ENCODE measurements at regions not wholly inside any gene's neighbourhood (a gene's known extent, or its start where the extent isn't known, plus 50 kb on each side); places are given as distances from the start of the nearest gene placed in this dataset.

DNA sequence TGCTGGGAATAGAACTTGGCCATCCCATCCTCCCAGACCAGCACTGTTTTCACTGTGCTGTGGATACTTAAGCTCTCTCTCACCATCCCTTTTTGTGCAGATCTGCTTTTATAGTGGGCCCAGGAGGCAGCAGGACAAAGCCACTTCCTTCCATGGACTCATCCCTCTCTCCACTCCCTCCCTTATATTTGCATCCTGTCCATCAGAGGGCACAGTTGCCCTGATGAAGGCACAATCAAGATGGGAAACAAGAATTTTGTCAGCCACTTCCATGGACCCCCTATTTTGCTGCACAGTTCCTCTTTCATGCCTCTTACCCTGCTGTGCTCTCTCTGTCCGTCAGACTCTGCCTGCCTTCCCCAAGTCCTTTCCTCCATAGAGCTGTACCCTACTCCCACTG is 338.7 kb downstream of the HRH4 start:
- FAIRE-seq (no peak), DNase-seq (ENCODE audit: insufficient read length, low spot score) (no peak)

DNA sequence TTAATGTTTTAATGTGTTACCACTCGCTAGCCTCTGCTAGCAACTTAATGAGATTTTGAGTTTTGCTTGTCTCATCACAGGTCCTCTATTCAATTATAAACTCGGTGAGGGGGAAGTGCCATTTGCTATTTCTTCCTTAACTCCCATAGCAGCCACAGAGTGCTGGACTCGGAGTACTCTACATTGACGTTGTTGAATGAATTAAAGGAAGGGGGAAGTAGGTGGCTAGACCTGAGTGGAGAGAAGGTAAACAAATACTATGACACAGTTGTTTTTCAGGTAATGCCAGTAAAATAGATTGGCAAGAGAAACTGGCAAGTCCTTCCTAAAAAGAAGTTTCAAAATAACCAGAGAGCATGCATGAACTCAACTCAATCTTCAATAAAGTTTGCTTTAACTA is 339.3 kb downstream of the HRH4 start:
- DNase-seq (ENCODE audit: insufficient read length, low spot score): no peak
- no peak for TF ChIP-seq POU2F2 (IDR thresholded peaks at IDR 0.05; ENCODE audit: low read depth, low read length)
- no peak for TF ChIP-seq PAX5 (IDR thresholded peaks at IDR 0.05; ENCODE audit: insufficient read depth, low read length, severe bottlenecking)
- no peak for TF ChIP-seq POLR2A (IDR thresholded peaks at IDR 0.05; ENCODE audit: low read depth, low read length)
- no peak for TF ChIP-seq POLR2AphosphoS5 (IDR thresholded peaks at IDR 0.05; ENCODE audit: low read depth, low read length)
- TF ChIP-seq TAF1 (IDR thresholded peaks at IDR 0.05; ENCODE audit: low read depth, low read length): no peak
- TF ChIP-seq SPI1 (IDR thresholded peaks at IDR 0.05; ENCODE audit: low read depth, low read length): no peak
- FAIRE-seq: no peak

More for the DNA sequence above, 338.7 kb downstream of the HRH4 start:
- TF ChIP-seq PAX5 (IDR thresholded peaks at IDR 0.05; ENCODE audit: insufficient read depth, low read length, severe bottlenecking): no peak

- FAIRE-seq (no peak), DNase-seq (ENCODE audit: insufficient read length, low spot score) (no peak)
Observed at GRCh38 chr18:24801001-24801400, 340.6 kb downstream of the HRH4 start.

DNA sequence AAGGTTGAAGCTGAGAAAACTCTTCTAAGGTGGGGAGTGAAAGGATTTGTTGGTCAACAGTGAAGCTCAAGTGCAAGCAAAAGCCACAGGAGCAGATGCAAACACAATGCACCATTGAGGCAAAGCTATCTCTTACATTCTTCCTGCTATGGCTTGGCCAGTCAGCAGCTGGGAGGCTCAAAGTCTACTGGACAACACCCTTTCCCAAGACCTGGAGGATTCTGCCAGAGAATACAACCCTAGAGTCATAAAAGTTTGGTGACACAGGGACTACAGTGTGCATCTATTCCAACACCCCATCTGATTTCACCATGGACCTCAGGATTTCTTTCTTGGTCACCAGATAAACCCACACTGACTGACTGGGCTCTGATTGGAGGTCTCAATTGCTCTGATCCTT is 342.0 kb downstream of the HRH4 start:
- DNase-seq (ENCODE audit: insufficient read length, low spot score) (no peak), FAIRE-seq (no peak)
- TF ChIP-seq POLR2AphosphoS5 (IDR thresholded peaks at IDR 0.05; ENCODE audit: low read depth, low read length): no peak
- TF ChIP-seq POLR2A (IDR thresholded peaks at IDR 0.05; ENCODE audit: low read depth, low read length): no peak
- TF ChIP-seq TAF1 (IDR thresholded peaks at IDR 0.05; ENCODE audit: low read depth, low read length): no peak
- TF ChIP-seq PAX5 (IDR thresholded peaks at IDR 0.05; ENCODE audit: insufficient read depth, low read length, severe bottlenecking): no peak
- no peak for TF ChIP-seq SPI1 (IDR thresholded peaks at IDR 0.05; ENCODE audit: low read depth, low read length)
- no peak for TF ChIP-seq POU2F2 (IDR thresholded peaks at IDR 0.05; ENCODE audit: low read depth, low read length)

More at GRCh38 chr18:24801001-24801400, 340.6 kb downstream of the HRH4 start:
- TF ChIP-seq POLR2A (IDR thresholded peaks at IDR 0.05; ENCODE audit: low read depth, low read length): no peak
- TF ChIP-seq SPI1 (IDR thresholded peaks at IDR 0.05; ENCODE audit: low read depth, low read length): no peak
- no peak for TF ChIP-seq POLR2AphosphoS5 (IDR thresholded peaks at IDR 0.05; ENCODE audit: low read depth, low read length)
- TF ChIP-seq POU2F2 (IDR thresholded peaks at IDR 0.05; ENCODE audit: low read depth, low read length): no peak
- TF ChIP-seq TAF1 (IDR thresholded peaks at IDR 0.05; ENCODE audit: low read depth, low read length): no peak
- TF ChIP-seq PAX5 (IDR thresholded peaks at IDR 0.05; ENCODE audit: insufficient read depth, low read length, severe bottlenecking): no peak

- FAIRE-seq (no peak), DNase-seq (ENCODE audit: insufficient read length, low spot score) (no peak)
- TF ChIP-seq POLR2AphosphoS5 (IDR thresholded peaks at IDR 0.05; ENCODE audit: low read depth, low read length): no peak
- TF ChIP-seq PAX5 (IDR thresholded peaks at IDR 0.05; ENCODE audit: insufficient read depth, low read length, severe bottlenecking): no peak
- TF ChIP-seq POLR2A (IDR thresholded peaks at IDR 0.05; ENCODE audit: low read depth, low read length): no peak
- TF ChIP-seq POU2F2 (IDR thresholded peaks at IDR 0.05; ENCODE audit: low read depth, low read length): no peak
- TF ChIP-seq SPI1 (IDR thresholded peaks at IDR 0.05; ENCODE audit: low read depth, low read length): no peak
- TF ChIP-seq TAF1 (IDR thresholded peaks at IDR 0.05; ENCODE audit: low read depth, low read length): no peak
Observed at GRCh38 chr18:24805156-24805555, 344.7 kb downstream of the HRH4 start.

DNA sequence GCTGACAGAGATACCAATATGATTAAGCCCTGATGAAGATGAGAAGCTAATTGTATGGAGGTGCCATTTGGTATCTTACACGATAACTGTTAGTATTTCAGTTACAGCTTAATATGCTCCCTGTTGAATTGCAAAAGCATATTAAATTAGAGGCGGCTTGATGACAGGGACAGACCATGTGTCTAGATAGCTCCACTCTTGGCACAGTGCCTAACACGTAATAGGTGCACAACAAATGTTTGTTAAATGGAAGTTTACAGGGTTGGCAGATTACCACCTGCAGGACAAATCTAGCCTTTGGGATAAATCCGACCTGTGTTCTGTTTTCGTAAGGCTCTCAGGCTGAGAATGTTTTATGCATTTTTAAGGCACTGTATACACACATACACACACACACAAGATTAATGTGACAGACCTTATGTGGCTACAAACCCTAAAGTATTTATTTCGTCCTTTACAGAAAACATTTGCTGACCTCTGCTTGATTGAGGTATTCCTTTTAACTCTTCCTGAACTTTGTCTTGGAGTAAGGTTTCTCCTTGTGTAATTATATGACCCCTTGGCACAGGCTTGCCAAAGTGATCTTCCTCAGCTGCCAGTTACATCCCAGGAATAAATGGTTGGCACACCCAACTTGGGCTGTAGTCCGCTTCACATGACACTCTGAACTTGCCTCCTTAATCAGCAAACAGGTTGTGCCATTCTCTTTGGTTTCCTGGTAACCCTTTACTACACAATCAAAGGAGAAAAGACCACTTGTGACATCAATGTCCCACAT is 348.9 kb downstream of the HRH4 start:
- no peak for DNase-seq (ENCODE audit: insufficient read length, low spot score)
- no peak for TF ChIP-seq SPI1 (IDR thresholded peaks at IDR 0.05; ENCODE audit: low read depth, low read length)
- no peak for TF ChIP-seq POU2F2 (IDR thresholded peaks at IDR 0.05; ENCODE audit: low read depth, low read length)
- TF ChIP-seq TAF1 (IDR thresholded peaks at IDR 0.05; ENCODE audit: low read depth, low read length): no peak
- no peak for TF ChIP-seq POLR2A (IDR thresholded peaks at IDR 0.05; ENCODE audit: low read depth, low read length)
- no peak for TF ChIP-seq POLR2AphosphoS5 (IDR thresholded peaks at IDR 0.05; ENCODE audit: low read depth, low read length)
- TF ChIP-seq PAX5 (IDR thresholded peaks at IDR 0.05; ENCODE audit: insufficient read depth, low read length, severe bottlenecking): no peak
- no peak for FAIRE-seq

DNA sequence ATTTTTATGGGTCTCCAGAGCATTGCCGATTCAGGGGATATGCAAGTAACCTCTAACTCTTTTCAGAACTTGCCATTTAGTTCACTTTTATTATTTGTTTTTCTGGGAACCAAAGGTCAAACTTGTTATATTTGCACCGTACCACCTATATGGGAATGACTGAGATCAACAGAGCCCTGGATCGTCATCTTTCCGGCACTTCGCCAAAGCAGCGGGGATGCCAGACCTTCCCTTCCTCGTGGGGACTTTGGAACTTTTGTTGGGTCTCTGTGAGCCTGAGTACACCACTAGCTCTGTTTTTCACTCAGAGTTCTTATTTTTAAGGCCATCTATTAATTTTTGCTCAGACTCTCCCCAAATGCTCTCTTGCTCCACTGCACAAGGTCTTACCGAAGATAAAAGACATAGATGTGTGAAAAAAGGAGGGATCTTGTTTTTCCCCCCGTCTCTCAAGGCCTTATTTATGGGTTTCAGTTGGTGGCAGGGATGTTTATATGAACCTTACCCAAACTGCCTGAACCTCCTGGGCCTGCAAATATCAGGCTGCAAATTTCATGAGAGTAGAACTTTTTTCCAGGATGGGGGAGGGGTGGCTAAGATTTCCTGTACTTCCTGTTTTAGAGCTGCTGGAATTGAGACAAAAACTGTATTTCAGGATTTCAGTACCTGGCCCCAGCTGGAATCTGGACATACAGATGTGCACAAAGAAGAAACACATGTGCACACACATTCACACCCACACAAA is 350.3 kb downstream of the HRH4 start:
- DNase-seq (ENCODE audit: insufficient read length, low spot score): no peak
- no peak for FAIRE-seq
- TF ChIP-seq POU2F2 (IDR thresholded peaks at IDR 0.05; ENCODE audit: low read depth, low read length) (no peak), PAX5 (IDR thresholded peaks at IDR 0.05; ENCODE audit: insufficient read depth, low read length, severe bottlenecking) (no peak), POLR2AphosphoS5 (IDR thresholded peaks at IDR 0.05; ENCODE audit: low read depth, low read length) (no peak), POLR2A (IDR thresholded peaks at IDR 0.05; ENCODE audit: low read depth, low read length) (no peak), TAF1 (IDR thresholded peaks at IDR 0.05; ENCODE audit: low read depth, low read length) (no peak)

- DNase-seq (ENCODE audit: insufficient read length, low spot score) (no peak), FAIRE-seq (no peak)
- no peak for TF ChIP-seq POLR2A (IDR thresholded peaks at IDR 0.05; ENCODE audit: low read depth, low read length)
- TF ChIP-seq PAX5 (IDR thresholded peaks at IDR 0.05; ENCODE audit: insufficient read depth, low read length, severe bottlenecking): no peak
- TF ChIP-seq SPI1 (IDR thresholded peaks at IDR 0.05; ENCODE audit: low read depth, low read length): no peak
- no peak for TF ChIP-seq POLR2AphosphoS5 (IDR thresholded peaks at IDR 0.05; ENCODE audit: low read depth, low read length)
- TF ChIP-seq TAF1 (IDR thresholded peaks at IDR 0.05; ENCODE audit: low read depth, low read length): no peak
- TF ChIP-seq POU2F2 (IDR thresholded peaks at IDR 0.05; ENCODE audit: low read depth, low read length): no peak
Observed at GRCh38 chr18:24811950-24812681, 351.7 kb downstream of the HRH4 start.

- no peak for TF ChIP-seq SPI1 (IDR thresholded peaks at IDR 0.05; ENCODE audit: low read depth, low read length)
- TF ChIP-seq TAF1 (IDR thresholded peaks at IDR 0.05; ENCODE audit: low read depth, low read length): no peak
- TF ChIP-seq POLR2A (IDR thresholded peaks at IDR 0.05; ENCODE audit: low read depth, low read length): no peak
- no peak for TF ChIP-seq PAX5 (IDR thresholded peaks at IDR 0.05; ENCODE audit: insufficient read depth, low read length, severe bottlenecking)
- no peak for TF ChIP-seq POLR2AphosphoS5 (IDR thresholded peaks at IDR 0.05; ENCODE audit: low read depth, low read length)
- TF ChIP-seq POU2F2 (IDR thresholded peaks at IDR 0.05; ENCODE audit: low read depth, low read length): no peak
- FAIRE-seq (no peak), DNase-seq (ENCODE audit: insufficient read length, low spot score) (no peak)
Observed at GRCh38 chr18:24814521-24814920, 354.1 kb downstream of the HRH4 start.
